K562 (cell line): ENCODE measurements at regions not wholly inside any gene's neighbourhood (a gene's known extent, or its start where the extent isn't known, plus 50 kb on each side); places are given as distances from the start of the nearest gene placed in this dataset.

Experiments used
- CBX2 ChIP-seq: fragments of 200-600 bp; sonication (generic); IDR thresholded peaks from one replicate; pipeline ENCODE4 v1.6.1; 2012; ENCODE audit warnings: mild to moderate bottlenecking, low read length, inconsistent platforms; ENCODE audit not compliant: insufficient read depth, poor library complexity, severe bottlenecking
- CREB3L1 ChIP-seq: fragments of 450-650 bp; IDR thresholded peaks from 2 replicates; pipeline ENCODE4 v1.6.1; 2014; ENCODE audit warnings: low read depth, mild to moderate bottlenecking, moderate library complexity, borderline replicate concordance
- FOXJ3 ChIP-seq: sonication (generic); formaldehyde crosslinking; IDR thresholded peaks from 2 replicates; pipeline ENCODE4 v1.4.0; 2020; ENCODE audit warnings: mild to moderate bottlenecking, missing genetic modification reagents
- ID3 ChIP-seq, 2 experiments: fragments of 250-450 bp in 1 of 2; fragments of 450-650 bp in 1 of 2; sonication (Bioruptor Pico) in 1 of 2; IDR thresholded peaks; 2 replicates each; pipeline versions ENCODE4 v1.6.1 to v1.8.0; 2016 to 2021; ENCODE audit warnings: mild to moderate bottlenecking in 2 of 2, moderate library complexity in 2 of 2, missing compliant biosample characterization in 1 of 2, missing genetic modification characterization in 1 of 2
- MITF ChIP-seq: IDR thresholded peaks from 2 replicates; pipeline ENCODE4 v1.6.1; 2014; ENCODE audit warnings: antibody characterized with exemption
- RBM15 ChIP-seq: fragments of 200-400 bp; formaldehyde crosslinking; IDR thresholded peaks from 2 replicates; pipeline ENCODE4 v1.6.1; 2018; ENCODE audit warnings: mild to moderate bottlenecking, low read length, moderate library complexity; ENCODE audit not compliant: insufficient read depth
- SMARCA5 ChIP-seq: fragments of 450-650 bp; IDR thresholded peaks from 2 replicates; pipeline ENCODE4 v1.6.1; 2016
- SREBF1 ChIP-seq: fragments of 150-350 bp; IDR thresholded peaks from 2 replicates; pipeline ENCODE4 v1.6.1; 2014; ENCODE audit warnings: antibody characterized with exemption, low read depth, low read length, borderline replicate concordance
- U2AF1 ChIP-seq: fragments of 200-400 bp; formaldehyde crosslinking; optimal IDR thresholded peaks from 2 replicates; pipeline ENCODE3; 2017; ENCODE audit warnings: mild to moderate bottlenecking, low read depth, low read length, moderate library complexity
- ZMIZ1 ChIP-seq, 2 experiments: fragments of 150-350 bp in 1 of 2; IDR thresholded peaks; 2 replicates each; pipeline ENCODE4 v1.6.1; 2012 to 2016; ENCODE audit warnings: low read depth in 2 of 2, low read length in 2 of 2, mild to moderate bottlenecking in 1 of 2, moderate library complexity in 1 of 2
- ZNF134 ChIP-seq: fragments of 250-450 bp; sonication (Bioruptor Pico); conservative IDR thresholded peaks from 2 replicates; pipeline ENCODE4 v1.4.0; 2020
- ZNF280A ChIP-seq: fragments of 450-650 bp; IDR thresholded peaks from 2 replicates; pipeline ENCODE4 v1.6.1; 2018; ENCODE audit warnings: mild to moderate bottlenecking, low read depth; ENCODE audit not compliant: partially characterized antibody
- ZNF511 ChIP-seq: sonication (generic); formaldehyde crosslinking; IDR thresholded peaks from 2 replicates; pipeline ENCODE4 v1.8.0; 2022; ENCODE audit warnings: mild to moderate bottlenecking, missing genetic modification reagents
- ZNF584 ChIP-seq: fragments of 200-800 bp; sonication (Bioruptor generic); IDR thresholded peaks from 2 replicates; pipeline ENCODE4 v1.6.1; 2016; ENCODE audit warnings: low read depth, mild to moderate bottlenecking, missing genetic modification characterization, missing compliant biosample characterization

GRCh38 chr18:22467760-22468553 is 50.2 kb upstream of the CTAGE1 start (continued):
- peak; percentile 58; the same call in 1 of the 2 replicates for TF ChIP-seq CREB3L1
- no peak for TF ChIP-seq CBX2
- peak; percentile 73 for TF ChIP-seq ZNF134
- TF ChIP-seq SREBF1: no peak
- no peak for TF ChIP-seq ZMIZ1 (IDR thresholded peaks at IDR 0.05; ENCODE audit: low read depth in 2 of 2, low read length in 2 of 2)
- TF ChIP-seq U2AF1: no peak
- TF ChIP-seq ZNF511 (CRISPR knock-in tag): peak; percentile 92
- peak; percentile 98 for TF ChIP-seq ZNF584 (CRISPR knock-in tag)
- TF ChIP-seq FOXJ3 (CRISPR knock-in tag): no peak
- no peak for TF ChIP-seq RBM15
- no peak for TF ChIP-seq SMARCA5
- TF ChIP-seq MITF: no peak
- TF ChIP-seq ZNF280A: no peak
- no peak; the same call in 1 of the 2 replicates for TF ChIP-seq ID3 (CRISPR knock-in tag; IDR thresholded peaks at IDR 0.05)
- TF ChIP-seq ID3 (tag; IDR thresholded peaks at IDR 0.05): no peak
